HS-27A (cell line): ENCODE measurements at regions not wholly inside any gene's neighbourhood (a gene's known extent, or its start where the extent isn't known, plus 50 kb on each side); places are given as distances from the start of the nearest gene placed in this dataset.

ENCODE experiments used
- DNase-seq: peaks from one replicate; pipeline ENCODE4 v3.0.0-alpha.2; 2012; ENCODE audit warnings: low read depth, missing footprints

DNA sequence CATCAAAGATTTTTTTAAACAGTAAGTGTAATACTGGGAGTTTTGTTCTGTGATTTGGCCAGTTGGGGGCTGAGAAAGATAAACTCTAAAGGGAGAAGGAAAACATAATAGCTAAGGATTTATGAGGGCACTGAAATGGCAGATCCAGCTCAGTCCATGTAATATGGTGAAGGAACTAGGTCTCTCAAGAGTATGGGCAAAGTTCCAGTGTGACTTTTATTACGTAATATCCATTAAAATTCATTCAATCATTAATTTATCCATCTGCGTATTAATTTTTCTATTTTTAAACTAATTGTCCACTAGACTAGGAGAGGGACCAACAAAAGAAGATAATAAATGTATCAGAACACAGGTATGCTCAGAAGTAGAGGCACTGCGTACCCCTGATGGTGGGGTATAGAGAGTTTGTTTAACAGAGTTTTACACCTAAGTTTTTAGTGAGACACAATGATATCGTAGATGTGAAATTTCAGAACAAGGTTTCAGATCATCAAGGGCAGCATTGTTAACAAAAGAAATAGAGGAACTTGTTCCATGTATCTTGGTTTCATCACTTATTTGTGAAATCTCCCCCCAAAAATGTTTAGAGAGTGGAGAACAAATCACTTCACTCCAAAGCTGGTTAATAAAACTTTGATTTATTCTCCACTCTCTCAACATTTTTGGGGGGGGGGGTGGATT lies 351.1 kb downstream of the GRXCR1 start:
- DNase-seq: no peak

DNA sequence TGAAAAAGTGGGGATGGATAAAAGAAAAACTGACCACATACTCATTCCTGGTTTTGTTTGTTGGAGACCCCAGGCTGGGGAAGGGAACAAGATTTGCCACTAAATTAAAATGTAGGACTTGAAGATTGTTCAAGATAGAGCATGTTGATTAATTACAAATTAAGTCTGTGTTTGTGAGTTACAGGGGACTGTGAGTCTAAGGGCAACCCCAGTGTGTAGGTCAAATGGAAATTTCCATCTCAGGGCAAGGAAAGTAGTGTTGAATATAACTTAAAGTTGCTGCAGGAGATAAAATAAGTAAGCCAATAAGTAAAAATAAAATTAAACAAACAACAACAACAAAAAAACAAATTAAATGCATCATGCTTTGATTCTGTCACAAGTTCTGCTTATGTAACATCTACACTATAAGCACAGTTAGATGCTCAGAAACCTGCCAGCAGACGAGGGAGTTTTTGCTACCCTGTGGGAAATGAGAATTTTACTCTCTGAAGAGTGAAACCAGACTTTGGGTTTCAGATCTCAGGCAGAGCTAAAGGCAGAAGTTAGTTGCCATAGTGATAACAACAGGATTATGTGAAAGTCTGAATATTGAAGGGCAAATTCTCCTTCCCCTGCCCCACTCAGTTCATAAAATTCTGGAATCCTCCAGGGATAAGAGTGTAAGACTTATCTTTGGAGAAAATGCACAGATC lies 352.3 kb downstream of the GRXCR1 start:
- no peak for DNase-seq

DNA sequence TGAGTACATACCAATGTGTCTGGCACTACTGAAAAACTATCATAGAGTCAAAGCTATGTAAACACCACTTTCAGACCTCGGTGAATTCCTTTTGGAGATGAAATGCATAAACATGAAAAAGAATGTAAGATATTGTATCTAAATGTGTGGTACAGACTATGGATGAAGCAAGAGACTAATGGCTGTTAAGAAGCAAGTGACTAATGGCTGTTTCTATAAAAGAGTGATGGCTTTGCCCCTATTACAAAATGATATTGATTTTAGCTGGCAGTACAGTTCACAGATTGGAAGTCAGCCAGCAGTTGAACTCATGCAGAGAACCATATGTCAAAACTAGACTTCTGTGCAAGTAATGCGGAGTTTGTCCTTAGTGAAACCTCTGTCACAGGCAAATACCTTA lies 359.3 kb downstream of the GRXCR1 start:
- no peak for DNase-seq

DNA sequence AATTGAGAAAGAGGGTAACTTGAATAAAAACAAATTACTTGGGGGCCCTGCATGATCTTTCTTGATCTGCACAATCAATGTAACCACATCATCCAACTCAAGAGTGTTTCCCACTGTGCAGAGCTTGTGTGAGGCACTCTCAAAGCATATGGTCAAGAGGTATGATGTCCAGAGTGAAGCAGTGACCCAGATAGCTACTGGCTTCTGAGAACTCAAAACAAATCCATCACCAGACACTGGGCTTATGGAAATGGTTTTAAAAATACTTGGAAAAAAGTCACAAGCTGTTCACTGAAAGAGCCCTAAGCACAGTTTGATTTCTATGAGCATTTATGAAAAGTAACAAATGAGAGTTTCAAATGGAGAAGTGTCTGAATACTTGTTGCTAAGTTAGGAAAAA lies 361.0 kb downstream of the GRXCR1 start:
- DNase-seq: no peak

- DNase-seq: no peak
These were observed 372.2 kb downstream of the GRXCR1 start for GRCh38 chr4:43264730-43265129.

- no peak for DNase-seq
These were observed 379.4 kb downstream of the GRXCR1 start for GRCh38 chr4:43271946-43272345.

DNA sequence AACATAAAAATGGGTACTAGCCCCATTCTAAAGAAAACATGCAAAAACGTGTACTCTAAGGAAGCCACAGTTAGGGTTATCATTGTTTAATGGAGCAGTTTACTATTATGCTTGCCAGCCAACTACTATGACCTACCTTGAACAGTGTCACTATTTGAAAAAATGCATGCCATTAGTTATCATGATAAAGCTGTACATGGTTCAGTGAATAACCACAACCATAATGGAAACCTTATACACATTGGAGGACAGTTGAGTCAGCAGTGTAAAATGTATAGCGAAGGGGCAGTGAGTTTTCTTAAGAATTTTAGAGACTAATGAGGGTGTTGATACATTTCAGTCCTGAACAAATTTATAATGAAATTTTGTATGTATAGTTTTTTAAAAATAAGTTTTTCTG lies 381.9 kb downstream of the GRXCR1 start:
- DNase-seq: no peak

GRCh38 chr4:43275779-43276178 lies 383.3 kb downstream of the GRXCR1 start:
- no peak for DNase-seq

GRCh38 chr4:43276321-43276720 lies 383.8 kb downstream of the GRXCR1 start:
- no peak for DNase-seq

DNA sequence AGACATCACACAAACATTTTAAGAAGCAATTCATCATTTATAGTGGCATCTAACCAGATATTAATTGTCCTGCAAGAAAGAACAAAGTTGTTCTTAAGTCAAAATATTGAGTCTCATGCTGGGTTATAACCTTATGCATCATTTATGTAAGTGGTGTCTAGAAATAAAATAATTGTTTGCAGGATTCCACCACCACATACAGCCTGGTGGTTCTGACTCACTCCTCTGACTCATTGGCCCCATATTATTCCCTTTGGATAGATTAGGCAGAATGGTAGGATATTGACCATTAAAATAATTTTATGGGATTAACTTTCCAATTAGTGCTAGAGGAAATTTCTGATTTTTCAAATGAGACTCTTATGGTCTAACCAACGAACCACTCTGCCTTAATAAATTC lies 384.5 kb downstream of the GRXCR1 start:
- DNase-seq: no peak

DNA sequence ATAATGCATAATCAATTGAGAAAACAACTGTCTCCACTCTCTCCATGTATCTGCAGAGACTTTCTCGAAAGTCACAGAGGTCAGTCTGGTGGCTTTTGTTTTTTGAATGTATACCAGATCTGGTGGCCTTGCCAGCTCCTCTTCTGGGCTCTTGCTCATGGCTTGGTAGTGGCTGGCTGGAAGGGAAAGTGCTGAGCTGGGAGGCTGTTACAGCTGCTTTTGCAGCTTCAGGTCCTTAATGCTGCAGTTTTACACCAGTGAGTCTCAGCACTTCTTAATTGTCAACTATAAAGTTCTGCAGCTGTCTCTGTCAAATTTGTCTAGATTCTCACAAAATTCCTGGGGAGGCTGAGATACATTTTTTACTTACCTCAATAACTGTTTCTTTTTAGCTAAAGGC lies 390.0 kb downstream of the GRXCR1 start:
- DNase-seq: no peak

DNA sequence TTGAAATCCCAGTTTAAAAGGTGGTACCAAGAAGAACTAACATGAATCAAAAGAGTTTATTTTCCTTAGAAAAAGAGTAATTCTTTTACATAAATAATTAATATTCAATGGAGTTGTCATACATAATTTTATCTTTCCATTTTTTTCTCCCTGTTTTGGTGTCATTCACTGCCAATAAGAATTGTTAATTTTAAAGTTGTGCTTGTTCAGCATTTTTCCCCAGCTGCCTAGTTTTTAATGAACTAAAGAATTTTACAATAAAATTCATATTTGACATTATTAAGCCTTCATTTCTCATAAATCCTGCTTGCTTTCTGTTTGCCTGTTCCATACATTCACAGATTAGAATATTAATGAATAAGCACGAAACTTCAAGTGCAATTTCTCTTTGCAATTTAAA lies 393.6 kb downstream of the GRXCR1 start:
- DNase-seq: no peak

DNA sequence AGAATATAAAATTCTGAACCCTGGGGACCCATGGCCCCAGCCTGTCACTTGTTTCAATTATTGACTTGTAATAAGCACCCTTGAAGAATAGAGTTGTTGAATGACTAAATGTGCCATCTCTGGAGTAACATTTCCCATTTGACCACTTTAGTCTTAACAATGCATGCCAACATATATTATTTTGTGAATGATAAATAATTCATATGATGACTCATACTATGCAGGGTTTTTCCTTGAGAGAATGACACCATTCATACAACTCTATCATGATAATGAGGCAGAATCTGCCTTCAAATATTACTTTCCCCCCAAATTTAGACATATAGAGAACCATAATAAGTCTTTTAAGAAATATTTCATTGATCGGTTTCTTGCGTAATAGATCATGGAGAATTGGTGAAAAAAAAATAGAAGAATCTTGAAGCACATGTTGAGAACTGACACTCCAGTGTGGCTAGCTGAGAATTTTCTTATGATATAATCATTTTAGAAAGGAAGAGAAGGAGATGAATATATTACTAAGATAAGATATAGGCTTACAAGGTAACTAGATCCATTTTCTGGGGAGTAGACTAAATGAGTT lies 404.5 kb downstream of the GRXCR1 start:
- DNase-seq: no peak

DNA sequence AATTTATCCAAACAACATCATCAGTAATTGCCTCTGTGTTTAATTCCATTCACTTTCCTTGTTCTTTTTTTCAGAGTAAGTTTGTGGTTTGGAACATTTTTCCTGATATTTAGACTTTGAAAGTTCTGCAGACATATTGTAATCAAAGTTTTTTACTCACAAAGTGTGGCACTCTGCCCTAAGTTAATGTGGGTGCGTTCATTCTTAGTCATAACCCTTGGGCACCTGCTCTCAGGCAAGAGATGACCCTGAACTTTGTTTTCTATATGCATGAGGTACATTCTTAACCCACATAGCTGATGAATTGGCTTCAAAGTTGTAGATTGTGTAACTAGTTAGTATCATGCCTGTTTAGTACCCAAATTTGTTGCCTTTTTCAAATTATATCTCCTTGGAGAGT lies 424.3 kb downstream of the GRXCR1 start:
- DNase-seq: no peak

DNA sequence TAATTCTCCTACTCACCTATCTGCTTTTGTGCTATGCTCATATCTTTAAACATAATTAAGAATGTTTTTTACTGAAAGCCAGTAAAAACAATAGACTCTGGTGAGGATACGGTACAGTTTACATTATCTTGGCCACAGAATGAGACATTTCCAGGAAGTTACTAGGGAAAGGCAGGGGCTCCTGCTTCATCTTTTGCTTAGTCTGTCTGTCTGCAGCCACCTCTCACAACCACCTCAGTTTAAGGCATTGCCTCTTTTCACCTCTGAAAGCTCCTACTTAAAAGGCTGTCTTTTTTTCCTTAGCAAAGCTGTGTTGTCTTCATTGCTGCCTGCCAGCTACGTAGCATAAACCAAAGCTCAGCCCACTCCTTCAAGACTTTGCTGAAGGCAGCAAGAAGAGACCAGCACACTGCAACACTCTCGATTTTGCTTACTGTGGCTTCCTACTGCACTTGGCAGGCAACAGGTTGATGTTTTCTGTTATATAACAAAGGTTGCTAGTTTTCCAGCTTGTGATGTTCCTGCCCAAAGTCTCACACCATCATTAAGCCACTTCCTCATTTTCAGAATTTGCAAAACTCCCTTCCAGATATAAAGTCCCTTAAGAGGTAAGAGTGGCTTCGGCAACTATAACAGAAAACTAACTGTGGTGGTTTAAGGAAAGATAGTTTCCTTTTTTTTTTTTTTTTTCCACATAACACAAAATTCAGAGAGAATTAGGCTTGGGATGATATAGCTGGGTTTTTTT lies 432.9 kb downstream of the GRXCR1 start:
- DNase-seq: no peak

DNA sequence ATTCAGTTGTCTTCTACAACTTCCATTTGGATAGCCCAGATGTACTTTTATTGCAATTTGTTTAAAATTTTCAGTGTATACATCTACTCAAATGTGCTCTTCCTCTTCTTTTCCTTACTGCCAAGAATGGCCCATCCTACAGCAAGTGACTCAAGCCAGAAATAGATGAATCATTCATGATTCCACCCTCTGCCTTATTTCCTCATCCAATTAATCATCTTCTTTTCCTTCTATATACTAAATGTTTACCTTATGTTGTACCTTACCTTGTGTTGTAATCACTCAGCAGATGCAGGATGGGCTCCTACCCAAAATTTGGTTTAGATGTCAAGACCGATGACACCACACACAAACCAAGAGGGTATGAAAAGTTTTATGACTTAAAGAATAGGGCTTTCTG lies 437.8 kb downstream of the GRXCR1 start:
- no peak for DNase-seq

DNA sequence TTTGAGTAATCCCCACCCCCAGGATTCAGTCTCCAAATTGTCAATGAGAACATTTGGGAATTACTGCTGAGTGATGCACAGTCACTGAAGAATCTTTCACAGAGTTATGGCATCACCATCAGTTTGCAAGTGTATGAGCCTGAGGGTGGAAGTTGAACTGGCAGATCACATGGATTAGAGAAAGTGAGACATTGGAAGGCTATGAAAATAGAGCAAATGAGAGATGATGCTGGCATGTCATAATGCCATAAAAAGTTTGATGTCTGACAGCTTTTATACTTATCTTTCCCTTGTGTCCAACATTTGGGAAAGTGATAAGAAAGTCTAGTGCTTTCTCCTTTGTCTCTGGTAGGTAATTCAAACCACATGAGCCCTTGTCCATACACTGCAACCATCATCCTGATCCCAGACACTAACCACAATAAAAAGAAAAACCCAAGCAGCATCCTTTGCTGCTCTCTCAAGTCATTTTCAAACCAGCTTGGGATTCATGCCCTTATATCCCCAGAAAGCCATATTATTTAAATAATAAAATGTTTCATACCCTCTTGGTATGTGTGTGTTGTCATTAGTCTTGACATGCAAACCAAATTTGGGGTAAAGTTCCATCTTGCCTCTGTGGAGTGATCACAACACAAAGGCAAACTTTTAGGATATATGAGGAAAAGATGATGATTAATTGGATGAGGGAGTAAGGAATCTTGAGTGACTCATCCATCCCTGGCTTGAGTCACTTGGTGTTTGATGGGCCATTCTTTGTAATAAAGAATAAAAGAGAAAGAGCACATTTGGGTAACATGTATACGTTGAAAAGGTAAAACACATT lies 438.9 kb downstream of the GRXCR1 start:
- no peak for DNase-seq

- DNase-seq: no peak
These were observed 439.5 kb downstream of the GRXCR1 start for GRCh38 chr4:43332052-43332425.

DNA sequence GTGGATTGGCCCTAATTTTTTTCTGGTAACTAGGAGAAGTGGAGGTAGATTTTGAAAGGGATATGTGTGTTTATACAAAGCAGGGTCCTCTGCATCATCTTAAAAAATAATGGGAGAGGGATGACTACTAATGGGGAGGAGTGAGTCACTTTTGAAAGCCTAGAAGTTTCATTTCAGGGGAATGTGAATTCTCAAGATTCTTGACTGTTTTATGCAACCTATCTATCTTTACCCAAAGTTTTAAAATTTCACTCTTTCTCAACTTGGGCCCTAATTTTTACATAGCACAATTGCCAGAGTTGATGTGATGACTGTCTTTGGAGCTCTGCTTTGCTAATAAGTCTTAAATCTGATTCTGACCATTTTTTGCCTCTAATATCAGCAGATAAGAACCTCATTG lies 445.2 kb downstream of the GRXCR1 start:
- no peak for DNase-seq

- no peak for DNase-seq
These were observed 446.9 kb downstream of the GRXCR1 start for GRCh38 chr4:43339435-43339834.

DNA sequence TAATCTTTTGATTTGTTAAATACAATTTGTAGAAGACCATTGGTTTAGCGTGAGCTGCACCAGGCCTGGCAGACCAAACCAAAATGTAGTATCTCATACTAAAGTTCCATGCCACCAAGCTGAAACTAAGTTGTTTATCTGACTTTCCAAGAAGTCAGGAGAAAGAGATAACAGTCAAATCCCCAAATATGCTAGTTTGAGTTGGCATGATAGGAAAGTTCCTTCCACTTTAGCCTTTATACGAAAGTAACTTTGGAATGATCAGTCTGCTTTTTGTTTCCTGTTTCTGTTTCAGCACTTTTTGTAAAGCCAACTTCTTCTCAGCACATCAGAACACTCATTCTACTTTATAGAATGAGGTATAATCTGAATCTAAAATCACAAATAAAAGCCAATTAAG lies 449.2 kb downstream of the GRXCR1 start:
- no peak for DNase-seq

DNA sequence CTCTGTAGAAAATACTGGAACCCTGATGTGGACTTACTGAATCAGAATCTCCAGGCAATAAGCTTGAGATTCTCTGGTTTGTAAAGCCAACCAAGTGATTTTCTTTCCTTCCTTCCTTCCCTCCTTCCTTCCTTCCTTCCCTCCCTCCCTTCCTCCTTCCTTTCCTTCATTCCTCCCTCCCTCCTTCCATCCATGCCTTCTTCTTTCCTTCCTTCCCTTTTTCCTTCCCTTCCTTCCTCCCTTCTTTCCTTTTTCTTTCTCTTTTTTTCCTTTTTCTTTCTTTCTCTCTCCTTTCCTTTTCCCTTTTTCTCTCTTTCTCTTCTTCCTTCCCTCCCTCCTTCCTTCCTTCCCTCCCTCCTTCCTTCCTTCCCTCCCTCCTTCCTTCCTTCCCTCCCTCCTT lies 450.8 kb downstream of the GRXCR1 start:
- no peak for DNase-seq
